Natural killer cell (primary cell): ENCODE measurements at regions not wholly inside any gene's neighbourhood (a gene's known extent, or its start where the extent isn't known, plus 50 kb on each side); places are given as distances from the start of the nearest gene placed in this dataset.

Experiments
- ATAC-seq, 3 donors: fragments of 150-1000 bp in 2 of 3; fragments of 200-7000 bp in 1 of 3; cut with Tn5 transposase; 1 replicate in 1 of 3; 2 replicates in 2 of 3; pipeline ENCODE4 v1.10.0; 2021; ENCODE audit warnings: mild to moderate bottlenecking in 2 of 3, moderate library complexity in 2 of 3
- DNase-seq, 2 donors: peaks; one replicate each; pipeline versions ENCODE4 v3.0.0 to v3.0.0-alpha.2; 2013 to 2021; ENCODE audit warnings: mixed read lengths in 1 of 2
- H3K27ac ChIP-seq: one replicate; pipeline ENCODE4 v1.5.1; 2013; ENCODE audit warnings: mild to moderate bottlenecking, low read length
- H3K27me3 ChIP-seq: one replicate; pipeline ENCODE4 v1.6.1; 2013; ENCODE audit warnings: low read length; ENCODE audit not compliant: control insufficient read depth, insufficient read depth
- H3K36me3 ChIP-seq: one replicate; pipeline ENCODE4 v1.6.1; 2013; ENCODE audit warnings: low read length; ENCODE audit not compliant: control insufficient read depth, insufficient read depth
- H3K4me1 ChIP-seq: one replicate; pipeline ENCODE4 v1.6.1; 2013; ENCODE audit warnings: low read length; ENCODE audit not compliant: control insufficient read depth, insufficient read depth
- H3K4me3 ChIP-seq: one replicate; pipeline ENCODE4 v1.5.1; 2013; ENCODE audit warnings: low read length
- H3K9me3 ChIP-seq: one replicate; pipeline ENCODE4 v1.6.1; 2013; ENCODE audit warnings: low read length; ENCODE audit not compliant: control insufficient read depth, insufficient read depth
- H3K27ac Mint-ChIP-seq, 2 donors: one replicate each; pipeline ENCODE4 v1.8.0; 2022; ENCODE audit warnings: mild to moderate bottlenecking in 2 of 2, mixed read lengths in 2 of 2, moderate library complexity in 1 of 2
- H3K27me3 Mint-ChIP-seq, 2 donors: one replicate each; pipeline ENCODE4 v1.8.0; 2022; ENCODE audit warnings: low read depth in 2 of 2, mixed read lengths in 2 of 2
- H3K36me3 Mint-ChIP-seq: one replicate; pipeline ENCODE4 v1.8.0; 2022; ENCODE audit warnings: mixed read lengths
- H3K4me1 Mint-ChIP-seq, 2 donors: one replicate each; pipeline ENCODE4 v1.8.0; 2022; ENCODE audit warnings: mixed read lengths in 2 of 2
- H3K4me3 Mint-ChIP-seq: one replicate; pipeline ENCODE4 v1.8.0; 2022; ENCODE audit warnings: mild to moderate bottlenecking, moderate library complexity, mixed read lengths
- H3K9me3 Mint-ChIP-seq, 2 donors: one replicate each; pipeline ENCODE4 v1.8.0; 2022; ENCODE audit warnings: mixed read lengths in 2 of 2
- CTCF ChIP-seq: fragments of 200-600 bp; IDR thresholded peaks from one replicate; pipeline ENCODE4 v1.8.0; 2022; ENCODE audit warnings: antibody characterized with exemption
- WGBS: methylation state at CpG from one replicate; pipeline ENCODE4 v1.1.7; 2013; ENCODE audit warnings: missing lambda C conversion rate; ENCODE audit not compliant: insufficient coverage; 5-methylcytosine and 5-hydroxymethylcytosine counted together
- intact Hi-C: fragments of 100-400 bp; cut with micrococcal nuclease; formaldehyde crosslinking; loops from one replicate; pipeline ENCODE4 v1.14.2; 2022

- H3K27me3 ChIP-seq, result peaks cover 2% of the 10 kb centered on the region
- Mint-ChIP-seq H3K36me3 (no peaks in the 10 kb centered on the region), H3K27ac (no peak overlapping the region), H3K27me3 (peaks cover 7 to 26% of the 10 kb centered on the region in 2 donors), H3K4me1 (no peaks in the 10 kb centered on the region), H3K9me3 (no peaks in the 10 kb centered on the region), H3K4me3 (no peak overlapping the region)
- intact Hi-C loops, result no loop called here
- no peaks in the 10 kb centered on the region for H3K36me3 ChIP-seq
- H3K4me1 ChIP-seq, result no peaks in the 10 kb centered on the region
- no peaks in the 10 kb centered on the region for H3K9me3 ChIP-seq
- no peak overlapping the region for H3K4me3 ChIP-seq
- no peak for DNase-seq
- H3K27ac ChIP-seq, result no peak overlapping the region
- ATAC-seq, result no peak
- TF ChIP-seq CTCF, result no peak
- WGBS, result 90% methylated on average over 2 of the region's 2 CpGs
Measured at GRCh38 chr5:56389261-56389660, 156.1 kb upstream of the ANKRD55 start.

- WGBS, result 85% methylated on average over 1 of the region's 1 CpG
- H3K36me3 ChIP-seq, result no peaks in the 10 kb centered on the region
Measured at GRCh38 chr5:56388229-56388985, 155.3 kb upstream of the ANKRD55 start.

GRCh38 chr5:56386046-56386445 lies 152.9 kb upstream of the ANKRD55 start:
- Histone ChIP-seq H3K4me3 (no peak overlapping the region), H3K36me3 (no peaks in the 10 kb centered on the region), H3K27ac (no peak overlapping the region), H3K4me1 (no peaks in the 10 kb centered on the region), H3K9me3 (no peaks in the 10 kb centered on the region), H3K27me3 (peaks cover 2% of the 10 kb centered on the region)
- TF ChIP-seq CTCF, result no peak
- Mint-ChIP-seq H3K4me1 (no peaks in the 10 kb centered on the region), H3K9me3 (no peaks in the 10 kb centered on the region), H3K27ac (no peak overlapping the region), H3K27me3 (peaks cover 11 to 30% of the 10 kb centered on the region in 2 donors), H3K36me3 (no peaks in the 10 kb centered on the region), H3K4me3 (no peak overlapping the region)
- 95% methylated on average over 2 of the region's 2 CpGs for WGBS
- no peak for DNase-seq
- intact Hi-C loops, result no loop called here
- no peak for ATAC-seq

More at GRCh38 chr5:56388229-56388985, 155.3 kb upstream of the ANKRD55 start:
- Histone ChIP-seq H3K27ac (no peak overlapping the region), H3K9me3 (no peaks in the 10 kb centered on the region), H3K27me3 (peaks cover 2% of the 10 kb centered on the region), H3K4me1 (no peaks in the 10 kb centered on the region), H3K4me3 (no peak overlapping the region)
- no peak overlapping the region for H3K27ac Mint-ChIP-seq
- intact Hi-C loops, result no loop called here
- H3K27me3 Mint-ChIP-seq, result peaks cover 7 to 26% of the 10 kb centered on the region in 2 donors
- no peaks in the 10 kb centered on the region for H3K36me3 Mint-ChIP-seq
- ATAC-seq (no peak), DNase-seq (no peak)
- no peak overlapping the region for H3K4me3 Mint-ChIP-seq
- H3K4me1 Mint-ChIP-seq, result no peaks in the 10 kb centered on the region
- H3K9me3 Mint-ChIP-seq, result no peaks in the 10 kb centered on the region
- no peak for TF ChIP-seq CTCF

GRCh38 chr5:56384186-56384585 lies 151.1 kb upstream of the ANKRD55 start:
- DNase-seq (no peak), ATAC-seq (no peak)
- no peaks in the 10 kb centered on the region for H3K9me3 ChIP-seq
- Mint-ChIP-seq H3K36me3 (no peaks in the 10 kb centered on the region), H3K4me3 (no peak overlapping the region), H3K27me3 (peaks cover 14 to 19% of the 10 kb centered on the region in 2 donors), H3K4me1 (no peaks in the 10 kb centered on the region), H3K9me3 (no peaks in the 10 kb centered on the region), H3K27ac (no peak overlapping the region)
- H3K4me3 ChIP-seq, result no peak overlapping the region
- no peak overlapping the region for H3K27ac ChIP-seq
- WGBS, result 83% methylated on average over 12 of the region's 12 CpGs
- no peaks in the 10 kb centered on the region for H3K36me3 ChIP-seq
- no peak for TF ChIP-seq CTCF
- peaks cover 2% of the 10 kb centered on the region for H3K27me3 ChIP-seq
- H3K4me1 ChIP-seq, result no peaks in the 10 kb centered on the region
- intact Hi-C loops, result no loop called here
